B cell (primary cell): ENCODE measurements at regions not wholly inside any gene's neighbourhood (a gene's known extent, or its start where the extent isn't known, plus 50 kb on each side); places are given as distances from the start of the nearest gene placed in this dataset.

Experiments used
- ATAC-seq: fragments of 200-7000 bp; cut with Tn5 transposase; one replicate; pipeline ENCODE4 v1.10.0; 2021; ENCODE audit warnings: low read depth, mild to moderate bottlenecking, moderate number of reproducible peaks, moderate library complexity
- CTCF ChIA-PET: fragments of 350-600 bp; sonication (Branson Sonifier 250); formaldehyde crosslinking; loops from one replicate; lab custom pipeline; 2021; ENCODE audit warnings: antibody characterized with exemption, inconsistent platforms; lab: Charles Lee
- POLR2A ChIA-PET: fragments of 350-600 bp; sonication (Branson Sonifier 250); formaldehyde crosslinking; loops from one replicate; lab custom pipeline; 2021; ENCODE audit warnings: antibody characterized with exemption; lab: Charles Lee
- DNase-seq: peaks from one replicate; pipeline ENCODE4 v3.0.0; 2013
- H2AFZ ChIP-seq: 2 replicates; pipeline ENCODE4 v1.6.1; 2012; ENCODE audit warnings: mild to moderate bottlenecking, low read depth, low read length; ENCODE audit not compliant: insufficient read depth, poor library complexity, severe bottlenecking
- H3K27ac ChIP-seq, 2 donors: 1 replicate in 1 of 2; 2 replicates in 1 of 2; pipeline ENCODE4 v1.5.1; 2012 to 2013; ENCODE audit warnings: low read length in 2 of 2, mild to moderate bottlenecking in 2 of 2, moderate library complexity in 1 of 2
- H3K27me3 ChIP-seq, 4 experiments: fragments of 200-600 bp in 1 of 4; sonication (generic) in 1 of 4; replicated peaks in 1 of 4; 1 replicate in 2 of 4; 2 replicates in 2 of 4; pipeline versions ENCODE4 v1.6.1 to v1.7.0; 2013 to 2016; ENCODE audit warnings: low read length in 3 of 4, mild to moderate bottlenecking in 2 of 4, mixed read lengths in 1 of 4, moderate library complexity in 1 of 4; ENCODE audit not compliant: insufficient read depth in 4 of 4, control insufficient read depth in 3 of 4; ENCODE audit errors: control extremely low read depth in 1 of 4
- H3K36me3 ChIP-seq, 2 experiments: replicated peaks in 1 of 2; 1 replicate in 1 of 2; 2 replicates in 1 of 2; pipeline versions ENCODE4 v1.6.1 to v1.7.1; 2013; ENCODE audit warnings: low read length in 1 of 2; ENCODE audit not compliant: insufficient read depth in 2 of 2, control insufficient read depth in 1 of 2; ENCODE audit errors: control extremely low read depth in 1 of 2, extremely low read depth in 1 of 2
- H3K4me1 ChIP-seq, 2 donors: fragments of 200-600 bp in 1 of 2; sonication (generic) in 1 of 2; 1 replicate in 1 of 2; 2 replicates in 1 of 2; pipeline versions ENCODE4 v1.5.1 to v1.6.1; 2013 to 2017; ENCODE audit warnings: low read length in 2 of 2; ENCODE audit not compliant: control insufficient read depth in 2 of 2, insufficient read depth in 2 of 2
- H3K4me2 ChIP-seq: replicated peaks from 2 replicates; pipeline ENCODE3; 2012; ENCODE audit warnings: mild to moderate bottlenecking, low read depth, low read length; ENCODE audit not compliant: poor library complexity, severe bottlenecking
- H3K4me3 ChIP-seq, 5 experiments: fragments of 200-600 bp in 1 of 5; sonication (generic) in 1 of 5; 1 replicate in 3 of 5; 2 replicates in 2 of 5; pipeline versions ENCODE4 v1.5.1 to v1.7.0; 2011 to 2016; ENCODE audit warnings: low read length in 4 of 5, mild to moderate bottlenecking in 4 of 5, low read depth in 2 of 5, control low read depth in 1 of 5, moderate library complexity in 1 of 5; ENCODE audit not compliant: insufficient read depth in 1 of 5; ENCODE audit errors: control extremely low read depth in 1 of 5, extremely low read depth in 1 of 5
- H3K79me2 ChIP-seq: fragments of 200-600 bp; sonication (generic); one replicate; pipeline ENCODE4 v1.6.0; 2016; ENCODE audit warnings: low read length; ENCODE audit not compliant: control insufficient read depth, insufficient read depth
- H3K9ac ChIP-seq: fragments of 200-600 bp; sonication (generic); 2 replicates; pipeline ENCODE4 v1.6.1; 2017; ENCODE audit warnings: mild to moderate bottlenecking, low read length, moderate library complexity
- H3K9me3 ChIP-seq, 3 donors: one replicate each; pipeline versions ENCODE4 v1.6.1 to v1.7.1; 2013; ENCODE audit warnings: low read length in 2 of 3; ENCODE audit not compliant: control insufficient read depth in 2 of 3, insufficient read depth in 1 of 3; ENCODE audit errors: control extremely low read depth in 1 of 3
- H4K20me1 ChIP-seq: 2 replicates; pipeline ENCODE4 v1.6.0; 2012; ENCODE audit warnings: mild to moderate bottlenecking, low read length; ENCODE audit not compliant: insufficient read depth, control insufficient read depth, poor library complexity, severe bottlenecking
- H3K27ac Mint-ChIP-seq: one replicate; pipeline ENCODE4 v1.8.0; 2021; ENCODE audit warnings: mixed read lengths
- H3K27me3 Mint-ChIP-seq: one replicate; pipeline ENCODE4 v1.8.0; 2021; ENCODE audit warnings: mixed read lengths
- H3K4me1 Mint-ChIP-seq: one replicate; pipeline ENCODE4 v1.8.0; 2021; ENCODE audit warnings: mixed read lengths
- H3K4me3 Mint-ChIP-seq: one replicate; pipeline ENCODE4 v1.8.0; 2021; ENCODE audit warnings: mixed read lengths
- H3K9me3 Mint-ChIP-seq: one replicate; pipeline ENCODE4 v1.8.0; 2022; ENCODE audit warnings: mixed read lengths; ENCODE audit not compliant: insufficient read depth
- EZH2 ChIP-seq: IDR thresholded peaks from 2 replicates; pipeline ENCODE4 v1.6.1; 2012; ENCODE audit warnings: borderline replicate concordance, low read depth, mild to moderate bottlenecking, moderate library complexity, low read length; ENCODE audit not compliant: insufficient read depth, poor library complexity, severe bottlenecking
- WGBS: methylation state at CpG from one replicate; pipeline ENCODE4 v1.1.5; 2013; ENCODE audit warnings: missing lambda C conversion rate; ENCODE audit not compliant: insufficient coverage; 5-methylcytosine and 5-hydroxymethylcytosine counted together
- intact Hi-C: fragments of 100-400 bp; cut with micrococcal nuclease; formaldehyde crosslinking; loops from one replicate; pipeline ENCODE4 v1.10.0; 2022
- TF ChIP-seq, protein P1 (sequence below): fragments of 200-600 bp; IDR thresholded peaks from one replicate; pipeline ENCODE4 v1.8.0; 2022; ENCODE audit warnings: antibody characterized with exemption, mild to moderate bottlenecking

GRCh38 chr16:85436636-85437165 is 176.4 kb upstream of the GSE1 start:
- 85% methylated on average over 28 of the region's 35 CpGs for WGBS
- POLR2A ChIA-PET, result no interaction called here
- Histone ChIP-seq H3K27me3 (no peaks in the 10 kb centered on the region), H3K9me3 (peaks cover 0 to 2% (median 0%) of the 10 kb centered on the region in 3 donors), H3K9ac (no peak overlapping the region), H3K79me2 (no peaks in the 10 kb centered on the region), H2AFZ (no peak overlapping the region), H3K4me1 (no peaks in the 10 kb centered on the region), H3K36me3 (no peaks in the 10 kb centered on the region), H4K20me1 (no peaks in the 10 kb centered on the region), H3K4me3 (no peak overlapping the region), H3K4me2 (no peak overlapping the region), H3K27ac (no peak overlapping the region)
- H3K9me3 Mint-ChIP-seq, result no peaks in the 10 kb centered on the region
- no peak for TF ChIP-seq EZH2
- TF ChIP-seq, protein P1, sequence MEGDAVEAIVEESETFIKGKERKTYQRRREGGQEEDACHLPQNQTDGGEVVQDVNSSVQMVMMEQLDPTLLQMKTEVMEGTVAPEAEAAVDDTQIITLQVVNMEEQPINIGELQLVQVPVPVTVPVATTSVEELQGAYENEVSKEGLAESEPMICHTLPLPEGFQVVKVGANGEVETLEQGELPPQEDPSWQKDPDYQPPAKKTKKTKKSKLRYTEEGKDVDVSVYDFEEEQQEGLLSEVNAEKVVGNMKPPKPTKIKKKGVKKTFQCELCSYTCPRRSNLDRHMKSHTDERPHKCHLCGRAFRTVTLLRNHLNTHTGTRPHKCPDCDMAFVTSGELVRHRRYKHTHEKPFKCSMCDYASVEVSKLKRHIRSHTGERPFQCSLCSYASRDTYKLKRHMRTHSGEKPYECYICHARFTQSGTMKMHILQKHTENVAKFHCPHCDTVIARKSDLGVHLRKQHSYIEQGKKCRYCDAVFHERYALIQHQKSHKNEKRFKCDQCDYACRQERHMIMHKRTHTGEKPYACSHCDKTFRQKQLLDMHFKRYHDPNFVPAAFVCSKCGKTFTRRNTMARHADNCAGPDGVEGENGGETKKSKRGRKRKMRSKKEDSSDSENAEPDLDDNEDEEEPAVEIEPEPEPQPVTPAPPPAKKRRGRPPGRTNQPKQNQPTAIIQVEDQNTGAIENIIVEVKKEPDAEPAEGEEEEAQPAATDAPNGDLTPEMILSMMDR, result no peak
- ATAC-seq (no peak), DNase-seq (no peak)
- H3K27ac Mint-ChIP-seq, result no peak overlapping the region
- no peaks in the 10 kb centered on the region for H3K4me1 Mint-ChIP-seq
- intact Hi-C loops, result no loop called here
- peaks cover 10% of the 10 kb centered on the region for H3K27me3 Mint-ChIP-seq
- CTCF ChIA-PET, result interaction anchor here (1.0 kb wide), 1 partner anchor 9 kb away, joined by 3 read pairs; no protein-coding TSS in a partner anchor
- H3K4me3 Mint-ChIP-seq, result no peak overlapping the region

DNA sequence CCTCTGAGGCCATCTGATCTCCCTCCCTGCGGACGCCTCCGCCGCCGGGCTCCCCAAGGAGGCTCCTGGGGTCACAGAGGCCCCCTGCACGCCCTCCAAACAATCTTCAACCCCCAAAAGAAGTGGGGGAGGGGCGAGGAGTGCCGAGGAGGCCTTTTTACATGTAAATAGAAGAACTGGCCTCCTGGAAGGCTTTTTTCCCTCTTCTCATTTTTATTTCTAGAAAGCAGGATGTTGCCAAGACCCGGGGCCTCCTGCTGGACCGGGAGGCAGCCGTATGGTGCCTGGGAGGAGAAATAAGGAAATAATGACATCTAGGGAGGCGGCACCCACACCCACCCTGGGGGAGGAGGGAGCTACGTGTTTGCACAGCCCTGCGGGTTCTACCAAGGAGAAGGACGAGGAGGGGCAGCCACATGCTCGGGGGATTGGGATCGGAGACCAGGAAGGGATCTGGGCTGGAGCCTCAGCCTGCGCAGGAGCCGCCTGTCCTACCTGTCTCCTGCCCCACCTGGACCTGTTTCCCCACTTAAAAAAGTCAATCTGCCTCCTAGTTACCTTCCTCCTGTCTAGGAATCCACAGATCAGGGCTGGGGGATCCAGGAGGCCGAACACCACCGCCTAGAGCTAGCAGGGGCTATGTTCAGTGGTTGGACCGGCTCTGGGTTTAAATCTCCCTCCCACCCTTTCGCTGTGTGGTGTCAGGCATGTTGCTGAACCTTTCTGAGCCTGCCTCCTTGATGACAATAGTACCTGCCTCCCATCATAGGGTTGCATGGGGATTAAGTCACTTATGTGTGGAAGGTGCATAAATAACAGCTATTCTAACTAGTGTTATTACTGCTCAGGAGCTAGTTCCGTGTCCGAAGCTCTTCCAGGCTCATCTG is 175.7 kb upstream of the GSE1 start:
- TF ChIP-seq EZH2, result no peak
- TF ChIP-seq, protein P1, result no peak
- no peak overlapping the region for H3K4me3 Mint-ChIP-seq
- no peaks in the 10 kb centered on the region for H3K27me3 ChIP-seq
- no peak overlapping the region for H3K4me2 ChIP-seq
- H3K27ac Mint-ChIP-seq, result no peak overlapping the region
- H3K27me3 Mint-ChIP-seq, result peaks cover 10% of the 10 kb centered on the region
- no peak overlapping the region for H2AFZ ChIP-seq
- ATAC-seq, result no peak
- intact Hi-C loops, result no loop called here
- no peak for DNase-seq
- no peaks in the 10 kb centered on the region for H3K36me3 ChIP-seq
- no peaks in the 10 kb centered on the region for H3K4me1 Mint-ChIP-seq
- no peak overlapping the region for H3K27ac ChIP-seq
- no peaks in the 10 kb centered on the region for H4K20me1 ChIP-seq
- peaks cover 0 to 8% (median 0%) of the 10 kb centered on the region in 3 donors for H3K9me3 ChIP-seq
- 72% methylated on average over 13 of the region's 25 CpGs for WGBS
- POLR2A ChIA-PET, result no interaction called here
- no peaks in the 10 kb centered on the region for H3K4me1 ChIP-seq
- H3K9me3 Mint-ChIP-seq, result no peaks in the 10 kb centered on the region
- H3K4me3 ChIP-seq, result no peak overlapping the region
- CTCF ChIA-PET, result interaction anchor here (1.0 kb wide), 1 partner anchor 10 kb away, joined by 3 read pairs; no protein-coding TSS in a partner anchor
- no peak overlapping the region for H3K9ac ChIP-seq
- no peaks in the 10 kb centered on the region for H3K79me2 ChIP-seq
